WERI-Rb-1 (cell line): ENCODE measurements at regions not wholly inside any gene's neighbourhood (a gene's known extent, or its start where the extent isn't known, plus 50 kb on each side); places are given as distances from the start of the nearest gene placed in this dataset.

Experiments used
- DNase-seq: peaks from one replicate; pipeline ENCODE4 v3.0.0-alpha.2; 2020
- H3K27ac ChIP-seq: fragments of 250-450 bp; sonication (Bioruptor Pico); 2 replicates; pipeline ENCODE4 v1.5.1; 2020; ENCODE audit warnings: mild to moderate bottlenecking, moderate library complexity
- H3K27me3 ChIP-seq: fragments of 250-450 bp; sonication (Bioruptor Pico); 2 replicates; pipeline ENCODE4 v1.5.1; 2021; ENCODE audit warnings: mild to moderate bottlenecking, low read depth, moderate library complexity; ENCODE audit not compliant: insufficient read depth, severe bottlenecking
- H3K36me3 ChIP-seq: fragments of 250-450 bp; sonication (Bioruptor Pico); 2 replicates; pipeline ENCODE4 v1.5.1; 2020; ENCODE audit warnings: mild to moderate bottlenecking, moderate library complexity
- H3K4me3 ChIP-seq: 2 replicates; pipeline ENCODE4 v1.5.1; 2011; ENCODE audit warnings: low read depth, mild to moderate bottlenecking, control low read depth, low read length
- H3K9me3 ChIP-seq: fragments of 250-450 bp; sonication (Bioruptor Pico); 2 replicates; pipeline ENCODE4 v1.5.1; 2021; ENCODE audit warnings: mild to moderate bottlenecking, moderate library complexity; ENCODE audit not compliant: severe bottlenecking
- CTCF ChIP-seq: IDR thresholded peaks from 2 replicates; pipeline ENCODE4 v1.5.1; 2011; ENCODE audit warnings: low read depth, mild to moderate bottlenecking, control low read depth, inconsistent platforms, low read length

- Histone ChIP-seq H3K36me3 (no peaks in the 10 kb centered on the region), H3K27me3 (no peaks in the 10 kb centered on the region), H3K27ac (no peak overlapping the region), H3K9me3 (no peaks in the 10 kb centered on the region), H3K4me3 (no peak overlapping the region)
- TF ChIP-seq CTCF, result no peak
- DNase-seq, result no peak
These were observed 1357.6 kb upstream of the B3GALT2 start for GRCh38 chr1:194544012-194544411.

GRCh38 chr1:194538453-194538852, 1352.0 kb upstream of the B3GALT2 start:
- Histone ChIP-seq H3K36me3 (no peaks in the 10 kb centered on the region), H3K27ac (no peak overlapping the region), H3K9me3 (no peaks in the 10 kb centered on the region), H3K4me3 (no peak overlapping the region), H3K27me3 (no peaks in the 10 kb centered on the region)
- TF ChIP-seq CTCF, result peak; percentile 43; the same call in 1 of the 2 replicates
- DNase-seq, result peak; percentile 29

GRCh38 chr1:194537521-194537920, 1351.1 kb upstream of the B3GALT2 start:
- Histone ChIP-seq H3K27me3 (no peaks in the 10 kb centered on the region), H3K27ac (no peak overlapping the region), H3K36me3 (no peaks in the 10 kb centered on the region), H3K4me3 (no peak overlapping the region), H3K9me3 (no peaks in the 10 kb centered on the region)
- TF ChIP-seq CTCF, result no peak
- DNase-seq, result no peak

- TF ChIP-seq CTCF, result no peak
- no peak overlapping the region for H3K27ac ChIP-seq
- DNase-seq, result no peak
- H3K9me3 ChIP-seq, result no peaks in the 10 kb centered on the region
- no peaks in the 10 kb centered on the region for H3K36me3 ChIP-seq
- H3K4me3 ChIP-seq, result no peak overlapping the region
- H3K27me3 ChIP-seq, result no peaks in the 10 kb centered on the region
These were observed 1349.0 kb upstream of the B3GALT2 start for GRCh38 chr1:194535369-194535768.

GRCh38 chr1:194534784-194535183, 1348.4 kb upstream of the B3GALT2 start:
- Histone ChIP-seq H3K27ac (no peak overlapping the region), H3K9me3 (no peaks in the 10 kb centered on the region), H3K27me3 (no peaks in the 10 kb centered on the region), H3K36me3 (no peaks in the 10 kb centered on the region), H3K4me3 (no peak overlapping the region)
- DNase-seq, result no peak
- no peak for TF ChIP-seq CTCF

- DNase-seq, result no peak
These were observed 1347.2 kb upstream of the B3GALT2 start for GRCh38 chr1:194533641-194534040.

More at GRCh38 chr1:194533641-194534040, 1347.2 kb upstream of the B3GALT2 start:
- Histone ChIP-seq H3K36me3 (no peaks in the 10 kb centered on the region), H3K4me3 (no peak overlapping the region), H3K27ac (no peak overlapping the region), H3K27me3 (no peaks in the 10 kb centered on the region), H3K9me3 (no peaks in the 10 kb centered on the region)
- TF ChIP-seq CTCF, result no peak
